Calu3 (cell line): ENCODE measurements at regions not wholly inside any gene's neighbourhood (a gene's known extent, or its start where the extent isn't known, plus 50 kb on each side); places are given as distances from the start of the nearest gene placed in this dataset.
"Not testable (repeated sequence)": the region's sequence is repeated elsewhere in the genome, so short reads cannot be mapped to it uniquely, and the experiment has no call there.

Experiments
- BruUV-seq: library from RNA; stranded (reverse); fragments of 400-500 nt; replicated peaks from 2 replicates; lab custom pipeline; 2021; lab: Mats Ljungman, UMichigan
- CTCF ChIA-PET: fragments of 300-600 bp; sonication (Branson Sonifier 250); formaldehyde crosslinking; loops from one replicate; lab custom pipeline; 2022; ENCODE audit warnings: antibody characterized with exemption; lab: Charles Lee
- DNase-seq: peaks from one replicate; pipeline ENCODE4 v3.0.0; 2022
- H3K27ac Mint-ChIP-seq: one replicate; pipeline ENCODE4 v1.8.0; 2022; ENCODE audit warnings: mixed read lengths; ENCODE audit not compliant: unreplicated experiment
- H3K27me3 Mint-ChIP-seq: one replicate; pipeline ENCODE4 v1.8.0; 2022; ENCODE audit warnings: mixed read lengths; ENCODE audit not compliant: unreplicated experiment
- H3K36me3 Mint-ChIP-seq: one replicate; pipeline ENCODE4 v1.8.0; 2022; ENCODE audit warnings: mild to moderate bottlenecking, moderate library complexity, mixed read lengths; ENCODE audit not compliant: insufficient read depth, unreplicated experiment
- H3K4me1 Mint-ChIP-seq: one replicate; pipeline ENCODE4 v1.8.0; 2022; ENCODE audit warnings: mild to moderate bottlenecking, low read depth, mixed read lengths; ENCODE audit not compliant: unreplicated experiment
- H3K4me3 Mint-ChIP-seq: one replicate; pipeline ENCODE4 v1.8.0; 2022; ENCODE audit warnings: mild to moderate bottlenecking, low read depth, moderate library complexity, mixed read lengths; ENCODE audit not compliant: unreplicated experiment
- H3K9me3 Mint-ChIP-seq: one replicate; pipeline ENCODE4 v1.8.0; 2022; ENCODE audit warnings: low read depth, mixed read lengths; ENCODE audit not compliant: unreplicated experiment
- CTCF ChIP-seq: fragments of 200-600 bp; IDR thresholded peaks from one replicate; pipeline ENCODE4 v1.8.0; 2022; ENCODE audit warnings: antibody characterized with exemption; ENCODE audit not compliant: unreplicated experiment
- intact Hi-C: fragments of 100-400 bp; cut with micrococcal nuclease; formaldehyde crosslinking; loops from one replicate; pipeline ENCODE4 v1.10.0; 2022; ENCODE audit not compliant: unreplicated experiment

- intact Hi-C loops, result no loop called here
- H3K4me3 Mint-ChIP-seq, result no peak overlapping the region
- BruUV-seq, result no TSS peak
- no peaks in the 10 kb centered on the region for H3K9me3 Mint-ChIP-seq
- TF ChIP-seq CTCF, result no peak
- H3K36me3 Mint-ChIP-seq, result peaks cover 14% of the 10 kb centered on the region
- peak overlapping the region; percentile 60 for H3K27ac Mint-ChIP-seq
- DNase-seq, result no peak
- CTCF ChIA-PET, result interaction anchor here (0.6 to 1.3 kb wide), 2 partner anchors 148 to 171 kb away, joined by 3 to 7 read pairs; no protein-coding TSS in a partner anchor
- no peaks in the 10 kb centered on the region for H3K27me3 Mint-ChIP-seq
- H3K4me1 Mint-ChIP-seq, result peaks cover 48% of the 10 kb centered on the region
These were observed 181.1 kb upstream of the TENT5A start for GRCh38 chr6:81933608-81934051.

- intact Hi-C loops, result no loop called here
- Mint-ChIP-seq H3K4me1 (peaks cover 42% of the 10 kb centered on the region), H3K27me3 (no peaks in the 10 kb centered on the region), H3K4me3 (no peak overlapping the region), H3K27ac (no peak overlapping the region), H3K9me3 (no peaks in the 10 kb centered on the region), H3K36me3 (peaks cover 8% of the 10 kb centered on the region)
- CTCF ChIA-PET, result interaction anchor here (1.3 kb wide), 1 partner anchor 148 kb away, joined by 7 read pairs; no protein-coding TSS in a partner anchor
- TF ChIP-seq CTCF, result no peak
- no peak for DNase-seq
- BruUV-seq, result no TSS peak
These were observed 180.6 kb upstream of the TENT5A start for GRCh38 chr6:81933089-81933488.

GRCh38 chr6:81932448-81932847 lies 180.0 kb upstream of the TENT5A start:
- DNase-seq, H3K27me3 Mint-ChIP-seq, H3K27ac Mint-ChIP-seq, intact Hi-C loops, BruUV-seq, H3K9me3 Mint-ChIP-seq, CTCF ChIA-PET, H3K36me3 Mint-ChIP-seq, H3K4me3 Mint-ChIP-seq: not testable (repeated sequence)
- peaks cover 36% of the 10 kb centered on the region for H3K4me1 Mint-ChIP-seq

- no peak for DNase-seq
These were observed 177.3 kb upstream of the TENT5A start for GRCh38 chr6:81929828-81930227.

More at GRCh38 chr6:81929828-81930227, 177.3 kb upstream of the TENT5A start:
- no peak overlapping the region for H3K27ac Mint-ChIP-seq
- CTCF ChIA-PET, result interaction anchor here (0.9 kb wide), 1 partner anchor 92 kb away, joined by 3 read pairs; no protein-coding TSS in a partner anchor
- no peaks in the 10 kb centered on the region for H3K36me3 Mint-ChIP-seq
- TF ChIP-seq CTCF, result no peak
- H3K9me3 Mint-ChIP-seq, result no peaks in the 10 kb centered on the region
- H3K4me1 Mint-ChIP-seq, result peaks cover 20% of the 10 kb centered on the region
- BruUV-seq, result no TSS peak
- H3K4me3 Mint-ChIP-seq, result no peak overlapping the region
- intact Hi-C loops, result no loop called here
- no peaks in the 10 kb centered on the region for H3K27me3 Mint-ChIP-seq
